Cardiac fibroblast (primary cell): ENCODE measurements at regions not wholly inside any gene's neighbourhood (a gene's known extent, or its start where the extent isn't known, plus 50 kb on each side); places are given as distances from the start of the nearest gene placed in this dataset.

ENCODE experiments used
- DNase-seq, 2 donors: peaks; one replicate each; pipeline versions ENCODE4 v3.0.0 to v3.0.0-alpha.2; 2010; ENCODE audit warnings: low read depth in 2 of 2
- H3K4me3 ChIP-seq, 2 donors: replicated peaks in 1 of 2; 1 replicate in 1 of 2; 2 replicates in 1 of 2; pipeline ENCODE4 v1.5.1; 2011; ENCODE audit warnings: low read depth in 2 of 2, low read length in 2 of 2, mild to moderate bottlenecking in 2 of 2, moderate library complexity in 1 of 2
- CTCF ChIP-seq: IDR thresholded peaks from one replicate; pipeline ENCODE4 v1.5.1; 2011; ENCODE audit warnings: low read depth, mild to moderate bottlenecking, low read length, inconsistent platforms

GRCh38 chr22:49132009-49132408, 695.7 kb downstream of the BRD1 start:
- H3K4me3 ChIP-seq = no peak overlapping the region
- DNase-seq = no peak
- TF ChIP-seq CTCF = no peak

GRCh38 chr22:49129736-49130135, 697.9 kb downstream of the BRD1 start:
- DNase-seq = no peak
- no peak overlapping the region for H3K4me3 ChIP-seq
- TF ChIP-seq CTCF = no peak

- no peak overlapping the region for H3K4me3 ChIP-seq
- no peak for DNase-seq
- TF ChIP-seq CTCF = no peak
Measured at GRCh38 chr22:49128874-49129273, 698.8 kb downstream of the BRD1 start.

GRCh38 chr22:49124608-49125007, 703.1 kb downstream of the BRD1 start:
- DNase-seq = no peak
- no peak for TF ChIP-seq CTCF

GRCh38 chr22:49123621-49124192, 704.0 kb downstream of the BRD1 start:
- TF ChIP-seq CTCF = no peak
- no peak overlapping the region for H3K4me3 ChIP-seq
- DNase-seq = no peak

More at GRCh38 chr22:49124608-49125007, 703.1 kb downstream of the BRD1 start:
- H3K4me3 ChIP-seq = no peak overlapping the region

GRCh38 chr22:49119551-49119952, 708.1 kb downstream of the BRD1 start:
- no peak for TF ChIP-seq CTCF
- no peak overlapping the region for H3K4me3 ChIP-seq
- DNase-seq = no peak

- DNase-seq = no peak
- no peak for TF ChIP-seq CTCF
- H3K4me3 ChIP-seq = no peak overlapping the region
Measured at GRCh38 chr22:49118065-49118464, 709.6 kb downstream of the BRD1 start.
